ENCODE measurements at regions not wholly inside any gene's neighbourhood (a gene's known extent, or its start where the extent isn't known, plus 50 kb on each side); places are given as distances from the start of the nearest gene placed in this dataset.
A peak's percentile ranks its signal among the peaks of the same experiment; 100 is the strongest.
"Not testable (repeated sequence)": the region's sequence is repeated elsewhere in the genome, so short reads cannot be mapped to it uniquely, and the experiment has no call there.

DNA sequence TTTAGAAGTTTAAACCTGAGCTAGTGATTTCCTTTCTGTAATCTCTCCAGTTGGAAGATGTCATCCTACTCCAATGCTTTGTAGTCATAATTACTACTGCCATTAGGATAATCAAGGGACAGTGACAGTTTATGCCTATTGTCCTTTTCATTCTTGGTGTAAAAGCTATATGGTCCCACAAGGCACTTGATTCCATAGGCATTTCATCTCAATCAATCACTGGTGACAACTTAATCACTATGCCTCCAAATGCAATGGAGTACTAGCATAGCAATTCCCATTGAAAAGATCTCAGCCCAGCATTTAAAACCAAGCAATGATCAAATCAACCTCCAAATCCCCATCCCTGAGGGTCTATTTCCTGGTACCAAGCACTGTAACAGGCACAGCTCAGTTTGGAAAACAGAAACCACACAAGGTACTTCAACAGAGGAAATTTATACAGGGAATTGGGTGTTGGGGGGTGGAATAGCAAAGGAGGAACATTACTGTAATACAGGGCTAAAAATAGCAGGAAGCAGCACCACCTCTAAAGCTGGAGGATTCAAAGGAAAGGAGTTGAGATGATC is 51.0 kb downstream of the FHIP2A start:
- peaks cover 24% of the 10 kb centered on the region for H3K27me3 Mint-ChIP-seq
- CTCF ChIA-PET: interaction anchor here (0.9 to 4.1 kb wide), 5 partner anchors 7 to 257 kb away, joined by 3 to 19 read pairs (median 3); partner anchors contain the start of gene FHIP2A
- POLR2A ChIA-PET: no interaction called here
- DNase-seq (no peak), ATAC-seq (no peak)
- H3K27ac Mint-ChIP-seq: no peak overlapping the region
- no peaks in the 10 kb centered on the region for H3K36me3 Mint-ChIP-seq (ENCODE audit: low read depth)
- H3K4me3 Mint-ChIP-seq: no peak overlapping the region
- intact Hi-C loops (cut with DNase I, micrococcal nuclease): no loop called here
- H3K9me3 Mint-ChIP-seq (ENCODE audit: low read depth): no peaks in the 10 kb centered on the region
- H3K4me1 Mint-ChIP-seq: peaks cover 3% of the 10 kb centered on the region

DNA sequence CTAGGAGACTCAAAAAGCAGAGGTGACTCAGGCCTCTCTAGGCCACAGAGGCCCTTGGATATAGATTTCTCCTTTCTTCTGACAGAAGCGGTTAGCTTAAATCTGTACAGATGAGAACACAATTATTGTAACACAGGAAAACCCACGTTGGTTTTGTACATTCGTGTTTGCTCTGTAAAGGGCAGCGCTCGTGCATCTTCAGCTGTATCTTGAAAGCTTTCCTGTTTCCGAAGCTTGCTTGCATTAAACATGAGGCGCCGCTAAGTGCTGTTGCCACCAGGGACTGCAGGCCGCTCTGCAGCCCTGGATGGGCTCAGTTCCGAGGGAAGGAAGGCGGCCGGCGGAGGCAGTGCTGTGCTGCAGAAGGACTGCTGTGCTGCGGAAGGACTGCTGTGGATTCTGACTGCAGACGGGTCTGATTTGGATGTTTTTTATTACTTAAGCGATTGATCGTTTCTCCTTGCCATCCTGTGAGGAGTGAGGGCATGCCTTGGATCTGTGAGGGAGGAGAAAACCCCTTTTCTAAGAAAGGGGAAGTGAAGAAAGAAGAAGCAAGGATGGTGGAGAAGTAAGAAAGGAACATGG is 53.3 kb downstream of the FHIP2A start:
- peak; percentile 35 for ATAC-seq
- CTCF ChIA-PET: interaction anchor here (0.5 to 1.6 kb wide), 4 partner anchors 13 to 296 kb away, joined by 3 to 4 read pairs (median 4); no protein-coding TSS in a partner anchor
- no peaks in the 10 kb centered on the region for H3K9me3 Mint-ChIP-seq (ENCODE audit: low read depth)
- peak; percentile 49 for DNase-seq
- H3K27me3 Mint-ChIP-seq: peaks cover 33% of the 10 kb centered on the region
- H3K36me3 Mint-ChIP-seq (ENCODE audit: low read depth): no peaks in the 10 kb centered on the region
- POLR2A ChIA-PET: interaction anchor here (0.6 kb wide), 1 partner anchor 10 kb away, joined by 5 read pairs; no protein-coding TSS in a partner anchor
- H3K4me1 Mint-ChIP-seq: peaks cover 7% of the 10 kb centered on the region
- intact Hi-C loops (cut with DNase I, micrococcal nuclease): loop anchor here in 1 of 2 experiments (5.0 kb wide), 1 partner anchor 542 kb away; no protein-coding TSS in a partner anchor
- no peak overlapping the region for H3K4me3 Mint-ChIP-seq
- H3K27ac Mint-ChIP-seq: no peak overlapping the region

GRCh38 chr10:114875590-114876081 is 54.1 kb downstream of the FHIP2A start:
- POLR2A ChIA-PET; H3K36me3 Mint-ChIP-seq (ENCODE audit: low read depth); H3K4me1 Mint-ChIP-seq; ATAC-seq; DNase-seq; H3K9me3 Mint-ChIP-seq (ENCODE audit: low read depth); H3K27ac Mint-ChIP-seq; H3K4me3 Mint-ChIP-seq: not testable (repeated sequence)
- intact Hi-C loops (cut with DNase I, micrococcal nuclease): loop anchor here in 1 of 2 experiments (5.0 kb wide), 1 partner anchor 542 kb away; no protein-coding TSS in a partner anchor
- CTCF ChIA-PET: interaction anchor here (0.5 to 2.6 kb wide), 7 partner anchors 14 to 404 kb away, joined by 3 to 16 read pairs (median 3); no protein-coding TSS in a partner anchor
- H3K27me3 Mint-ChIP-seq: peaks cover 35% of the 10 kb centered on the region

DNA sequence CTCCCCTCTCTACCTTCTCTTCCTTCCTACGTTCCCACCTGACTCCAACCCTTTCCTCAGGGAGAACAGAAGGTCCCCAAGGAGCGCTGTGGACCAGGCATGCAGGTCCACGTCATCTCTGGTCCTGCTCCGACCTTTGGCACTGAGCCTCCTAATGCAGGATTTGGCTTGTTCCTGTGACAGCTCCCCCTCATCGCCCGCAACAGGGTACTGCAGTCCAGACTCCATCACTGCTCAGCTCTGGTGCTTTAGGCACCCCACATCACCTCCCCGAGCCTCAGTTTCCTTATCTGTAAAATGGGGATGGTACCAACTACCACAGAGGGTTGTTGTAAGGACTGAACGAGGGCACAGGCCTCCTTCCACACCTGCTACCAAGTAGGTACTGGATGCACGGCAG is 54.6 kb downstream of the FHIP2A start:
- H3K27ac Mint-ChIP-seq: no peak overlapping the region
- no peaks in the 10 kb centered on the region for H3K36me3 Mint-ChIP-seq (ENCODE audit: low read depth)
- peaks cover 35% of the 10 kb centered on the region for H3K27me3 Mint-ChIP-seq
- ATAC-seq: no peak
- H3K9me3 Mint-ChIP-seq (ENCODE audit: low read depth): no peaks in the 10 kb centered on the region
- intact Hi-C loops (cut with DNase I, micrococcal nuclease): loop anchor here in 1 of 2 experiments (5.0 kb wide), 1 partner anchor 541 kb away; no protein-coding TSS in a partner anchor
- no peak overlapping the region for H3K4me3 Mint-ChIP-seq
- POLR2A ChIA-PET: no interaction called here
- H3K4me1 Mint-ChIP-seq: peaks cover 7% of the 10 kb centered on the region
- CTCF ChIA-PET: interaction anchor here (0.6 to 2.6 kb wide), 8 partner anchors 12 to 1035 kb away, joined by 3 to 16 read pairs (median 4); no protein-coding TSS in a partner anchor
- no peak for DNase-seq

- DNase-seq: peak; percentile 78
- Mint-ChIP-seq H3K4me1 (peaks cover 7% of the 10 kb centered on the region), H3K27me3 (peaks cover 35% of the 10 kb centered on the region), H3K9me3 (ENCODE audit: low read depth) (no peaks in the 10 kb centered on the region), H3K27ac (no peak overlapping the region), H3K4me3 (no peak overlapping the region), H3K36me3 (ENCODE audit: low read depth) (no peaks in the 10 kb centered on the region)
- ChIA-PET CTCF (interaction anchor here (0.6 to 2.6 kb wide), 10 partner anchors 8 to 1035 kb away, joined by 3 to 16 read pairs (median 4); no protein-coding TSS in a partner anchor), POLR2A (no interaction called here)
- intact Hi-C loops (cut with DNase I, micrococcal nuclease): loop anchor here (1.0 to 5.0 kb wide), 3 partner anchors 217 to 541 kb away; partner anchors contain the start of gene ATRNL1 (in 1 of the 2)
- ATAC-seq: peak; percentile 91
Observed at GRCh38 chr10:114876602-114877300, 55.2 kb downstream of the FHIP2A start.

- no peak overlapping the region for H3K27ac Mint-ChIP-seq
- ATAC-seq (no peak), DNase-seq (no peak)
- CTCF ChIA-PET: interaction anchor here (0.6 to 2.6 kb wide), 10 partner anchors 9 to 379 kb away, joined by 3 to 16 read pairs (median 3); no protein-coding TSS in a partner anchor
- intact Hi-C loops (cut with DNase I, micrococcal nuclease): loop anchor here (1.0 to 5.0 kb wide), 3 partner anchors 216 to 540 kb away; partner anchors contain the start of gene ATRNL1 (in 1 of the 2)
- H3K9me3 Mint-ChIP-seq (ENCODE audit: low read depth): no peaks in the 10 kb centered on the region
- peaks cover 35% of the 10 kb centered on the region for H3K27me3 Mint-ChIP-seq
- POLR2A ChIA-PET: no interaction called here
- no peak overlapping the region for H3K4me3 Mint-ChIP-seq
- no peaks in the 10 kb centered on the region for H3K36me3 Mint-ChIP-seq (ENCODE audit: low read depth)
- H3K4me1 Mint-ChIP-seq: peaks cover 7% of the 10 kb centered on the region
Observed at GRCh38 chr10:114877301-114877644, 55.7 kb downstream of the FHIP2A start.

DNA sequence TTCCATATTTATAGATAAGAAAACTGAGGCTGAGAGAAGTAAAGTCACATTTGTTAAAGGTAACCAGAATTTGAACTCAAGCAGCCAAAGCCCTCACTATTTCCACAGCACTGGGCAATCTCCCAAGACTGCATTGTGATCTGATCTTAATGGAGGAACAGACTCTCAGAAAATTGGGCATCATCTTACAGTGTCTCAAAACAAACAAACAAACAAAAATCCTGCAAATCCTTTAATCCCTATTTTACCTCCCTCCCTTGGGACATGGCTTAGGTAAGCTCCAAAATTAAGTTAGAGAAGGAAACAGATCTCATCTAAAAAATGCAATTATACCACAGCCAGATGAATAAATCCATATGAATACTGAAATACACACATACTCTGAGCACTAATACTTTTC is 57.5 kb downstream of the FHIP2A start:
- Mint-ChIP-seq H3K9me3 (ENCODE audit: low read depth) (no peaks in the 10 kb centered on the region), H3K27ac (no peak overlapping the region), H3K27me3 (peaks cover 33% of the 10 kb centered on the region), H3K4me3 (no peak overlapping the region), H3K4me1 (peaks cover 7% of the 10 kb centered on the region), H3K36me3 (ENCODE audit: low read depth) (no peaks in the 10 kb centered on the region)
- DNase-seq (no peak), ATAC-seq (no peak)
- CTCF ChIA-PET: interaction anchor here (0.5 to 3.6 kb wide), 20 partner anchors 9 to 577 kb away, joined by 3 to 19 read pairs (median 3); partner anchors contain the start of gene TRUB1
- intact Hi-C loops (cut with DNase I, micrococcal nuclease): loop anchor here (1.0 to 5.0 kb wide), 3 partner anchors 327 to 538 kb away; no protein-coding TSS in a partner anchor
- POLR2A ChIA-PET: no interaction called here

GRCh38 chr10:114879541-114880158 is 58.1 kb downstream of the FHIP2A start:
- Mint-ChIP-seq H3K27me3 (peaks cover 33% of the 10 kb centered on the region), H3K9me3 (ENCODE audit: low read depth) (no peaks in the 10 kb centered on the region), H3K4me3 (no peak overlapping the region), H3K36me3 (ENCODE audit: low read depth) (no peaks in the 10 kb centered on the region), H3K4me1 (peaks cover 7% of the 10 kb centered on the region), H3K27ac (no peak overlapping the region)
- CTCF ChIA-PET: interaction anchor here (0.7 to 3.6 kb wide), 17 partner anchors 9 to 578 kb away, joined by 3 to 19 read pairs (median 3); partner anchors contain the start of gene TRUB1
- peak; percentile 62 for ATAC-seq
- intact Hi-C loops (cut with DNase I, micrococcal nuclease): loop anchor here (1.0 to 5.0 kb wide), 3 partner anchors 327 to 538 kb away; no protein-coding TSS in a partner anchor
- POLR2A ChIA-PET: interaction anchor here (0.6 kb wide), 1 partner anchor 836 kb away, joined by 4 read pairs; no protein-coding TSS in a partner anchor
- peak; percentile 70 for DNase-seq

- ChIA-PET CTCF (interaction anchor here (0.9 to 3.6 kb wide), 2 partner anchors 11 to 203 kb away, joined by 3 to 19 read pairs; no protein-coding TSS in a partner anchor), POLR2A (no interaction called here)
- DNase-seq (no peak), ATAC-seq (no peak)
- Mint-ChIP-seq H3K9me3 (ENCODE audit: low read depth) (no peaks in the 10 kb centered on the region), H3K27me3 (peaks cover 26% of the 10 kb centered on the region), H3K27ac (no peak overlapping the region), H3K4me1 (peaks cover 4% of the 10 kb centered on the region), H3K36me3 (ENCODE audit: low read depth) (no peaks in the 10 kb centered on the region), H3K4me3 (no peak overlapping the region)
- intact Hi-C loops (cut with DNase I, micrococcal nuclease): no loop called here
Observed at GRCh38 chr10:114881417-114881816, 56.6 kb upstream of the TRUB1 start.

DNA sequence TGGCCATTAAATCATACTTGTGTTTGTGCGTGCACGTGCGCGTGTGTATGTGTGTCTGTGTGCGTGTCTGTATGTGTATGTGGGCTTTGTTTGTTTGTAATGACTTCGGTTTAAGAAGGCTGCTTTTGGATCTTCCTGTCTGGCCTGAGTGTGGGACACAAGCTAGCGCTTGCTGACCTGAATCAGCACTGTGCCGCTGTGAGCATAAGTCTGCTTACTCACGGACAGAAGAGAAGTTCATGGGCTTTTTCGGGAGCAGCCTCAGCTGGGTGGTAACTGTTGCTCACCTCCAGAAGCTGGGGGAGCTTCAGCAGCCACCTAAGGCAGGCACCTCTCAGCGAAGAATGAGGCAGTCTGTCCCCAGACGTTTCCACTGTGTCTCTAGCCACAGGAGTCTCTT is 56.1 kb upstream of the TRUB1 start:
- intact Hi-C loops (cut with DNase I, micrococcal nuclease): no loop called here
- no peak for ATAC-seq
- no peak overlapping the region for H3K4me3 Mint-ChIP-seq
- no peaks in the 10 kb centered on the region for H3K9me3 Mint-ChIP-seq (ENCODE audit: low read depth)
- CTCF ChIA-PET: no interaction called here
- H3K27ac Mint-ChIP-seq: no peak overlapping the region
- POLR2A ChIA-PET: no interaction called here
- H3K27me3 Mint-ChIP-seq: peaks cover 24% of the 10 kb centered on the region
- no peak for DNase-seq
- H3K4me1 Mint-ChIP-seq: peaks cover 4% of the 10 kb centered on the region
- H3K36me3 Mint-ChIP-seq (ENCODE audit: low read depth): no peaks in the 10 kb centered on the region

DNA sequence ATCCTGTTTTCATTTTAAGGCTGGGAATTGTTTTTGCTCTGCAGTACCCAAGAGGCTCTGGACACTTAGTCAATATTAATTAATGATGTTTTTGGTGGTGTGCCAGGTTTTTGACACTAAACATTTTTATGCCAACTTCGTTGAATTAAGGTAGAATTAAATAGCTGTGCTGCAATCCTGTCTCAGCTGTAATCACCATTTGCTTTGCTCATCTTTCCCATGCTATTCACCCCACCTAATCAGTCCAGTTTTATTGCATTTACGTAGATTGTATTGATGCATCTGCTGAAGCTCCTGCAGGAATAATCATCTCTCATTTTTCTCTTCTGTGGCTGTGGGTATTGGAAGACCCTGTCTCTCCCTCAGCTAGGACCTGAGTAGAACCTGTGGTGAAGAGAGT is 52.6 kb upstream of the TRUB1 start:
- DNase-seq (no peak), ATAC-seq (no peak)
- Mint-ChIP-seq H3K4me3 (no peak overlapping the region), H3K27me3 (peaks cover 18% of the 10 kb centered on the region), H3K9me3 (ENCODE audit: low read depth) (no peaks in the 10 kb centered on the region), H3K4me1 (no peaks in the 10 kb centered on the region), H3K27ac (no peak overlapping the region), H3K36me3 (ENCODE audit: low read depth) (no peaks in the 10 kb centered on the region)
- intact Hi-C loops (cut with DNase I, micrococcal nuclease): no loop called here
- ChIA-PET POLR2A (no interaction called here), CTCF (no interaction called here)
